Esophagus muscularis mucosa (tissue), 4 donors: ENCODE measurements at regions not wholly inside any gene's neighbourhood (a gene's known extent, or its start where the extent isn't known, plus 50 kb on each side); places are given as distances from the start of the nearest gene placed in this dataset.

Source experiments
- DNase-seq: peaks from one replicate; pipeline ENCODE4 v3.0.0-alpha.2; 2017; ENCODE audit errors: extremely low spot score
- H3K27ac ChIP-seq, 4 donors: fragments of 200-600 bp; sonication (generic); replicated peaks in 1 of 4; 1 replicate in 3 of 4; 2 replicates in 1 of 4; pipeline ENCODE4 v1.5.1; 2016 to 2019; ENCODE audit warnings: mild to moderate bottlenecking in 1 of 4
- H3K27me3 ChIP-seq, 4 donors: fragments of 200-600 bp; sonication (generic); one replicate each; pipeline versions ENCODE4 v1.5.1 to v1.6.0; 2016 to 2019
- H3K36me3 ChIP-seq, 4 donors: fragments of 200-600 bp; sonication (generic); one replicate each; pipeline ENCODE4 v1.5.1; 2016 to 2019
- H3K4me1 ChIP-seq, 4 donors: fragments of 200-600 bp; sonication (generic); one replicate each; pipeline ENCODE4 v1.5.1; 2016 to 2019
- H3K4me3 ChIP-seq, 4 donors: fragments of 200-600 bp; sonication (generic); 1 replicate in 2 of 4; 2 replicates in 2 of 4; pipeline ENCODE4 v1.5.1; 2016 to 2019; ENCODE audit warnings: mild to moderate bottlenecking in 4 of 4, moderate library complexity in 1 of 4
- H3K9me3 ChIP-seq, 4 donors: fragments of 200-600 bp; sonication (generic); 1 replicate in 3 of 4; 2 replicates in 1 of 4; pipeline ENCODE4 v1.5.1; 2016 to 2019
- EP300 ChIP-seq: sonication (generic); formaldehyde crosslinking; IDR thresholded peaks from one replicate; pipeline ENCODE4 v1.6.1; 2017; ENCODE audit warnings: antibody characterized with exemption
- POLR2A ChIP-seq: fragments of 450-650 bp; IDR thresholded peaks from one replicate; pipeline ENCODE4 v1.6.1; 2017; ENCODE audit warnings: antibody characterized with exemption, moderate library complexity, mild to moderate bottlenecking, low read depth
- POLR2AphosphoS5 ChIP-seq, 2 donors: sonication (generic); formaldehyde crosslinking; IDR thresholded peaks; one replicate each; pipeline ENCODE4 v1.6.1; 2017; ENCODE audit warnings: antibody characterized with exemption in 2 of 2
- WGBS: methylation state at CpG from one replicate; pipeline ENCODE4 v1.1.5; 2018; 5-methylcytosine and 5-hydroxymethylcytosine counted together
- intact Hi-C: fragments of 100-400 bp; cut with DNase I; formaldehyde crosslinking; loops from one replicate; pipeline ENCODE4 v1.15.1; 2023
- TF ChIP-seq, protein P1 (sequence below), 3 experiments: fragments of 200-600 bp in 2 of 3; fragments of 450-650 bp in 1 of 3; sonication (generic) in 2 of 3; IDR thresholded peaks; one replicate each; pipeline ENCODE4 v1.5.1; 2017 to 2019; ENCODE audit warnings: antibody characterized with exemption in 3 of 3, mild to moderate bottlenecking in 2 of 3, moderate library complexity in 1 of 3

DNA sequence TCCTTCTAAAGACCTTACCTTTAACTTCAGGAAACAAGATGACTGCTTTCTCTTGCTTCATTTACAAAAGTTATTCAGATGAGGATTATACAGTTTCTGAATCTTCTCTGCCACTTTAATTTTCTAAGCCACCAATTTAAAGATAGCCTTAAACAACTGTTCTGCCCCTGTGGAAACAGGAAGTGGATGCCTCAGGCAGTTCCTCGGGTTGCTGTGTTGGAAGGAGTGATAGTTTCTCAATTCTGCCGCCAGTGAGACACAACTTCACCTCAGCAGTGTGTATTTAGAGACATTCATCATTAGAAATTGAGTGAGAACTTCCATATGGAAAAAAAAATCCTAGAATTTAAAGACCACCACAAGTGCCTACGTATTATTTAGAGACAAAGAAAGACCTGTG is 475.1 kb upstream of the WWC1 start:
- Histone ChIP-seq H3K36me3 (no peaks in the 10 kb centered on the region), H3K27me3 (no peaks in the 10 kb centered on the region), H3K4me3 (no peak overlapping the region), H3K27ac (no peak overlapping the region), H3K9me3 (no peaks in the 10 kb centered on the region), H3K4me1 (no peaks in the 10 kb centered on the region)
- intact Hi-C loops: no loop called here
- TF ChIP-seq EP300 (no peak), POLR2AphosphoS5 (IDR thresholded peaks at IDR 0.05) (no peak), POLR2A (no peak)
- TF ChIP-seq, protein P1, sequence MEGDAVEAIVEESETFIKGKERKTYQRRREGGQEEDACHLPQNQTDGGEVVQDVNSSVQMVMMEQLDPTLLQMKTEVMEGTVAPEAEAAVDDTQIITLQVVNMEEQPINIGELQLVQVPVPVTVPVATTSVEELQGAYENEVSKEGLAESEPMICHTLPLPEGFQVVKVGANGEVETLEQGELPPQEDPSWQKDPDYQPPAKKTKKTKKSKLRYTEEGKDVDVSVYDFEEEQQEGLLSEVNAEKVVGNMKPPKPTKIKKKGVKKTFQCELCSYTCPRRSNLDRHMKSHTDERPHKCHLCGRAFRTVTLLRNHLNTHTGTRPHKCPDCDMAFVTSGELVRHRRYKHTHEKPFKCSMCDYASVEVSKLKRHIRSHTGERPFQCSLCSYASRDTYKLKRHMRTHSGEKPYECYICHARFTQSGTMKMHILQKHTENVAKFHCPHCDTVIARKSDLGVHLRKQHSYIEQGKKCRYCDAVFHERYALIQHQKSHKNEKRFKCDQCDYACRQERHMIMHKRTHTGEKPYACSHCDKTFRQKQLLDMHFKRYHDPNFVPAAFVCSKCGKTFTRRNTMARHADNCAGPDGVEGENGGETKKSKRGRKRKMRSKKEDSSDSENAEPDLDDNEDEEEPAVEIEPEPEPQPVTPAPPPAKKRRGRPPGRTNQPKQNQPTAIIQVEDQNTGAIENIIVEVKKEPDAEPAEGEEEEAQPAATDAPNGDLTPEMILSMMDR (IDR thresholded peaks at IDR 0.05): no peak
- WGBS: 38% methylated on average over 3 of the region's 3 CpGs
- DNase-seq: no peak

DNA sequence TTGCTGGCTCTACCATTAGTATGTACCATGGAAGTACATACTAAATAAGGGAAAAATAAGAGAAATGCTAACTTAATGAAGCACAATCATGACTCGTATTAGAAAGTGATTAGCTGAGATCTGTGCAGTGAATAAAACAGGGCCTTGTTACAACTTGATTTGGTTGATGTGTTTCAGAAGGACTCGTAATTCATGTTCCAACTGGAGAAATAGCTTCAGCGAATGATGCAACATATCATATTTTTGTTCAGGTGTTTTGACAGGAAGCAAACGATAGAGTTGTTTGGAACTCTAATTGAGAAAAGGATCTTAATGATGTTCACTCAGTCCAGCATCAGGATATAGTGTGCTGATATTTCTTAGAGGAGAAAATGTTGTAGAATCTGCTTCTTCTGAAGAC is 474.6 kb upstream of the WWC1 start:
- 89% methylated on average over 4 of the region's 4 CpGs for whole genome bisulfite sequencing
- DNase-seq: no peak
- no peaks in the 10 kb centered on the region for H3K36me3 ChIP-seq
- intact Hi-C loops: no loop called here
- no peak overlapping the region for H3K27ac ChIP-seq
- H3K27me3 ChIP-seq: no peaks in the 10 kb centered on the region
- TF ChIP-seq POLR2AphosphoS5 (IDR thresholded peaks at IDR 0.05) (no peak), EP300 (no peak), POLR2A (no peak)
- TF ChIP-seq, protein P1 (IDR thresholded peaks at IDR 0.05): no peak
- H3K4me3 ChIP-seq: no peak overlapping the region
- H3K4me1 ChIP-seq: no peaks in the 10 kb centered on the region
- H3K9me3 ChIP-seq: no peaks in the 10 kb centered on the region

DNA sequence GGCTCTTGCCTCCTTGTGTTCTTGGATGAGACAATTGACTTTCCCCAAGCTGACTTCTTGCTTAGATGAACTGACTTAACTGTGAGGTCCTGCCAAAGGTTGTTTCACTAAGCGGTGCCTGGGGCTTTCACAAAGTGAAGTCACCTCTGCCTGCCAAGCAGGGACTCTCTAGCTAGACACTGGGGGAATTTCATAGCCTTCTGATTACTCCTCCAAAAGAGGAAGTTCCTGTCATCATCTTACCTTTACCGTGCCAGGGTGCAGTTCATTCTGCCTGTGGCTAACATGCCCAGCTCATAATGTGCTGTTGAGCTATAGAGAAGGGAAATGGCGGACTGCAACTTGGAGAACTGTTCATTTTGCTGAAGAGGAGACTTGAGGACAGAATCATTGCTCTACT is 472.0 kb upstream of the WWC1 start:
- intact Hi-C loops: no loop called here
- no peak overlapping the region for H3K4me3 ChIP-seq

DNA sequence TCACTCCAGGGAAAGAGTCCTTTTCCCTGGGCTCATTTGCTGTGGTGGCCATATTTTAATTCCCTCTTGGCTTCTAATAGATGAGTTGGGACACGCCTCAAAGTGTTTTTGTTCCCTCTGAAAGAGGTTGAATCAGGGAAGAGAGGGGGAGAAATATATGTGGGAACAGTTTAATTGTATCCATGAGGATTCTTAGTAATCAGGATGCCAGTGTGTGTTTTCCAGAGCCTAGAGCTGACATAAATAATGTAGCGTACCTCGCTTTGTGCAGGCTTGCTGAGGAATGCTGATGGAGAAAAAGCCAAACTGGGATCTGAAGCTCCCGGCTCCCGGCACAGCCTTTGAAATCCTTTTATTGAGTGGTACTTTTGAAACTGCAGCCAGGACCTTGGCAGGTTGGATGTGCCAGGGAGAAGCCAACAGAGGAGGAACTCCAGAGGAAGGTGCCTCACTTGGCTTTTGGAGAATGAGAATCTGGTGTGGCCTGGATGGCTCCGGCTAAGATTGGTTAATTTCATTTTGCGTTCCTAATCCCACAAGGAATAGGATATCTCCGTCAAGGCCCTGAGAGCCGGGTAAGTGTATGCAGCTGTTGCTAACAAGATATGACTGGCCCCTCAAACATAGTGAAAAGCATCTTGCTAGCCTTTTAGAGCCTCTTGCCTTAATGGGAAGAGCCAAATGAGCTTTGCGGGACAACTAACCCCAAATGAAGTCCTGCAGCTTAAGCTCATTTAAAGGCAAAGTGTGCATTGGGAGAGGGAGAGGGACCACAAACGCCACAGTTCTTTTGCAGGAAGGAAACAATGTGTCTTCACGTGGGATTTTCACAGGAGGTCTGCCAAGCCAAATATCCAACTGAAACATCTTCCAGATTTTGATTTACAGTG is 471.1 kb upstream of the WWC1 start:
- TF ChIP-seq EP300 (no peak), POLR2A (no peak)
- Histone ChIP-seq H3K4me1 (no peaks in the 10 kb centered on the region), H3K4me3 (no peak overlapping the region), H3K27me3 (no peaks in the 10 kb centered on the region), H3K27ac (no peak overlapping the region), H3K9me3 (no peaks in the 10 kb centered on the region), H3K36me3 (no peaks in the 10 kb centered on the region)
- WGBS: 75% methylated on average over 12 of the region's 12 CpGs
- no peak for DNase-seq
- intact Hi-C loops: no loop called here

More for the DNA sequence above, 472.0 kb upstream of the WWC1 start:
- no peak overlapping the region for H3K27ac ChIP-seq
- no peaks in the 10 kb centered on the region for H3K4me1 ChIP-seq
- WGBS: 89% methylated on average over 3 of the region's 3 CpGs
- H3K27me3 ChIP-seq: no peaks in the 10 kb centered on the region
- H3K9me3 ChIP-seq: no peaks in the 10 kb centered on the region
- no peak for TF ChIP-seq POLR2A
- TF ChIP-seq EP300: no peak
- TF ChIP-seq POLR2AphosphoS5 (IDR thresholded peaks at IDR 0.05): no peak
- TF ChIP-seq, protein P1 (IDR thresholded peaks at IDR 0.05): no peak
- no peak for DNase-seq
- no peaks in the 10 kb centered on the region for H3K36me3 ChIP-seq

DNA sequence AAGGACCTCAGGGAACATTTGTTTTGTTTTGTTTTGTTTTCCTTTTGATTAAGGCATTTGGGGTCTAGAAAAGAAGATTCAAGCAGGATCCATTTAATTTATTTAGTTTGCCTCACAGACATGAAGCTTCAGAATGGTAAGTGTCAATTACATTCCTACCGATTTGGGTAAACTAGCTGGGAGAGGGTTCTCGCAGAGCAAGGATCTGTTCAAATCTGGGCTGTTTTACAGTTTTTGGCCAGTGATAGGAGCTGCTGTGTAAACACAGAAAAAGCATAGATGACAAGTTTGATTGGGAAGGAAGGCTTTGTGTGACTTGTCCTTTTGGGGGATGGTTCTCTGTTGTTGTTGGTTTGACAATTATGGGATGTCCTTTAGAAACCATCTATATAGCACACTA is 470.3 kb upstream of the WWC1 start:
- no peak overlapping the region for H3K27ac ChIP-seq
- H3K36me3 ChIP-seq: no peaks in the 10 kb centered on the region
- no peaks in the 10 kb centered on the region for H3K9me3 ChIP-seq
- WGBS: 46% methylated on average over 2 of the region's 2 CpGs
- no peak for DNase-seq
- H3K27me3 ChIP-seq: no peaks in the 10 kb centered on the region
- H3K4me1 ChIP-seq: no peaks in the 10 kb centered on the region
- intact Hi-C loops: no loop called here
- no peak overlapping the region for H3K4me3 ChIP-seq
- no peak for TF ChIP-seq POLR2A
- no peak for TF ChIP-seq EP300
- TF ChIP-seq, protein P1 (IDR thresholded peaks at IDR 0.05): no peak
- no peak for TF ChIP-seq POLR2AphosphoS5 (IDR thresholded peaks at IDR 0.05)
